CD8-positive, alpha-beta memory T cell (primary cell): ENCODE measurements at regions not wholly inside any gene's neighbourhood (a gene's known extent, or its start where the extent isn't known, plus 50 kb on each side); places are given as distances from the start of the nearest gene placed in this dataset.
"Not testable (repeated sequence)": the region's sequence is repeated elsewhere in the genome, so short reads cannot be mapped to it uniquely, and the experiment has no call there.

Experiments used
- CTCF ChIA-PET: fragments of 350-600 bp; sonication (Branson Sonifier 250); formaldehyde crosslinking; loops from one replicate; lab custom pipeline; 2021; ENCODE audit warnings: antibody characterized with exemption; lab: Charles Lee
- POLR2A ChIA-PET: fragments of 350-600 bp; sonication (Branson Sonifier 250); formaldehyde crosslinking; loops from one replicate; lab custom pipeline; 2021; ENCODE audit warnings: antibody characterized with exemption; lab: Charles Lee
- DNase-seq, 5 donors: peaks; one replicate each; pipeline versions ENCODE4 v3.0.0 to v3.0.0-alpha.2; 2020 to 2022; ENCODE audit warnings: mixed read lengths in 1 of 5
- H3K27ac ChIP-seq: one replicate; pipeline ENCODE4 v1.7.0; 2013; ENCODE audit warnings: low read depth, mild to moderate bottlenecking, low read length, moderate library complexity
- H3K27me3 ChIP-seq: 2 replicates; pipeline ENCODE4 v1.7.0; 2013; ENCODE audit warnings: low read length, mild to moderate bottlenecking; ENCODE audit not compliant: insufficient read depth, poor library complexity, severe bottlenecking
- H3K36me3 ChIP-seq: 2 replicates; pipeline ENCODE4 v1.7.0; 2013; ENCODE audit warnings: mild to moderate bottlenecking, low read length, moderate library complexity; ENCODE audit not compliant: insufficient read depth
- H3K4me1 ChIP-seq: 2 replicates; pipeline ENCODE4 v1.7.0; 2013; ENCODE audit warnings: mild to moderate bottlenecking, low read length, moderate library complexity; ENCODE audit not compliant: insufficient read depth
- H3K4me3 ChIP-seq: 2 replicates; pipeline ENCODE4 v1.7.0; 2013; ENCODE audit warnings: mild to moderate bottlenecking, low read length
- H3K9me3 ChIP-seq: 2 replicates; pipeline ENCODE4 v1.7.0; 2013; ENCODE audit warnings: mild to moderate bottlenecking, low read length
- H3K27ac Mint-ChIP-seq, 8 donors: one replicate each; pipeline ENCODE4 v1.8.0; 2020 to 2021; ENCODE audit warnings: mixed read lengths in 8 of 8, mild to moderate bottlenecking in 6 of 8, inconsistent platforms in 3 of 8, moderate library complexity in 3 of 8
- H3K27me3 Mint-ChIP-seq, 2 donors: one replicate each; pipeline ENCODE4 v1.8.0; 2020 to 2021; ENCODE audit warnings: mixed read lengths in 2 of 2, mild to moderate bottlenecking in 1 of 2, moderate library complexity in 1 of 2
- H3K36me3 Mint-ChIP-seq, 3 donors: one replicate each; pipeline ENCODE4 v1.8.0; 2020 to 2021; ENCODE audit warnings: mixed read lengths in 3 of 3, inconsistent platforms in 1 of 3, mild to moderate bottlenecking in 1 of 3
- H3K4me1 Mint-ChIP-seq, 3 donors: one replicate each; pipeline ENCODE4 v1.8.0; 2020 to 2021; ENCODE audit warnings: mixed read lengths in 3 of 3, inconsistent platforms in 1 of 3, mild to moderate bottlenecking in 1 of 3
- H3K4me3 Mint-ChIP-seq, 7 donors: one replicate each; pipeline ENCODE4 v1.8.0; 2020 to 2021; ENCODE audit warnings: mixed read lengths in 7 of 7, mild to moderate bottlenecking in 6 of 7, moderate library complexity in 4 of 7, inconsistent platforms in 2 of 7
- H3K9me3 Mint-ChIP-seq, 5 donors: one replicate each; pipeline ENCODE4 v1.8.0; 2020 to 2022; ENCODE audit warnings: mixed read lengths in 5 of 5, mild to moderate bottlenecking in 3 of 5, moderate library complexity in 2 of 5, inconsistent platforms in 1 of 5

GRCh38 chr13:21884965-21885567 lies 214.2 kb downstream of the FGF9 start:
- Mint-ChIP-seq H3K27me3 (peaks cover 1 to 28% of the 10 kb centered on the region in 2 donors), H3K9me3 (no peaks in the 10 kb centered on the region), H3K36me3 (peaks cover 0 to 4% (median 0%) of the 10 kb centered on the region in 3 donors), H3K27ac (no peak overlapping the region), H3K4me1 (peaks cover 0 to 9% (median 0%) of the 10 kb centered on the region in 3 donors), H3K4me3 (peak overlapping the region in 1 of 7 donors; percentile 51)
- ChIA-PET CTCF (interaction anchor here (1.5 to 1.9 kb wide), 2 partner anchors 10 to 302 kb away, joined by 3 to 4 read pairs; no protein-coding TSS in a partner anchor), POLR2A (no interaction called here)
- H3K27ac ChIP-seq: no peak overlapping the region
- no peaks in the 10 kb centered on the region for H3K36me3 ChIP-seq
- no peaks in the 10 kb centered on the region for H3K9me3 ChIP-seq
- no peak for DNase-seq
- H3K27me3 ChIP-seq: no peaks in the 10 kb centered on the region
- H3K4me1 ChIP-seq: no peaks in the 10 kb centered on the region
- H3K4me3 ChIP-seq: no peak overlapping the region

- Mint-ChIP-seq H3K9me3 (no peaks in the 10 kb centered on the region), H3K27me3 (peaks cover 1 to 22% of the 10 kb centered on the region in 2 donors), H3K4me3 (no peak overlapping the region), H3K4me1 (peaks cover 0 to 9% (median 0%) of the 10 kb centered on the region in 3 donors), H3K36me3 (peaks cover 0 to 4% (median 0%) of the 10 kb centered on the region in 3 donors), H3K27ac (peak overlapping the region in 1 of 8 donors; percentile 63)
- H3K9me3 ChIP-seq: no peaks in the 10 kb centered on the region
- H3K4me1 ChIP-seq: no peaks in the 10 kb centered on the region
- H3K27me3 ChIP-seq: no peaks in the 10 kb centered on the region
- DNase-seq: no peak
- CTCF ChIA-PET: interaction anchor here (1.5 kb wide), 1 partner anchor 301 kb away, joined by 3 read pairs; no protein-coding TSS in a partner anchor
- H3K4me3 ChIP-seq: no peak overlapping the region
- H3K27ac ChIP-seq: no peak overlapping the region
- no peaks in the 10 kb centered on the region for H3K36me3 ChIP-seq
- POLR2A ChIA-PET: no interaction called here
Observed at GRCh38 chr13:21885714-21886224, 214.9 kb downstream of the FGF9 start.

- ChIA-PET CTCF (no interaction called here), POLR2A (no interaction called here)
- H3K4me3 Mint-ChIP-seq: no peak overlapping the region
Observed at GRCh38 chr13:21889651-21890050, 218.8 kb downstream of the FGF9 start.

GRCh38 chr13:21890220-21890619 lies 219.3 kb downstream of the FGF9 start:
- peaks cover 4 to 15% of the 10 kb centered on the region in 2 donors for H3K27me3 Mint-ChIP-seq
- H3K4me3 Mint-ChIP-seq, DNase-seq, CTCF ChIA-PET, H3K27me3 ChIP-seq, H3K4me1 Mint-ChIP-seq, H3K36me3 ChIP-seq, H3K9me3 ChIP-seq, H3K36me3 Mint-ChIP-seq, H3K4me1 ChIP-seq, H3K4me3 ChIP-seq, H3K27ac ChIP-seq, POLR2A ChIA-PET, H3K27ac Mint-ChIP-seq, H3K9me3 Mint-ChIP-seq: not testable (repeated sequence)

More at GRCh38 chr13:21889651-21890050, 218.8 kb downstream of the FGF9 start:
- H3K4me3 ChIP-seq: no peak overlapping the region
- no peaks in the 10 kb centered on the region for H3K36me3 ChIP-seq
- Mint-ChIP-seq H3K4me1 (peaks cover 0 to 9% (median 0%) of the 10 kb centered on the region in 3 donors), H3K27me3 (peaks cover 4 to 13% of the 10 kb centered on the region in 2 donors), H3K36me3 (no peaks in the 10 kb centered on the region), H3K9me3 (no peaks in the 10 kb centered on the region), H3K27ac (no peak overlapping the region)
- H3K9me3 ChIP-seq: no peaks in the 10 kb centered on the region
- H3K27ac ChIP-seq: no peak overlapping the region
- no peaks in the 10 kb centered on the region for H3K27me3 ChIP-seq
- no peaks in the 10 kb centered on the region for H3K4me1 ChIP-seq
- no peak for DNase-seq

GRCh38 chr13:21894091-21894490 lies 223.2 kb downstream of the FGF9 start:
- no peak overlapping the region for H3K27ac ChIP-seq
- Mint-ChIP-seq H3K4me1 (peaks cover 0 to 3% (median 0%) of the 10 kb centered on the region in 3 donors), H3K9me3 (no peaks in the 10 kb centered on the region), H3K27me3 (peaks cover 3 to 5% of the 10 kb centered on the region in 2 donors), H3K4me3 (no peak overlapping the region), H3K36me3 (no peaks in the 10 kb centered on the region), H3K27ac (peak overlapping the region in 1 of 8 donors; percentile 61)
- H3K27me3 ChIP-seq: no peaks in the 10 kb centered on the region
- no peaks in the 10 kb centered on the region for H3K4me1 ChIP-seq
- DNase-seq: no peak
- no peak overlapping the region for H3K4me3 ChIP-seq
- H3K9me3 ChIP-seq: no peaks in the 10 kb centered on the region
- POLR2A ChIA-PET: interaction anchor here (0.5 kb wide), 1 partner anchor 490 kb away, joined by 3 read pairs; no protein-coding TSS in a partner anchor
- CTCF ChIA-PET: interaction anchor here (1.2 kb wide), 1 partner anchor 10 kb away, joined by 4 read pairs; no protein-coding TSS in a partner anchor
- H3K36me3 ChIP-seq: no peaks in the 10 kb centered on the region

GRCh38 chr13:21894703-21895699 lies 224.1 kb downstream of the FGF9 start:
- Mint-ChIP-seq H3K9me3 (no peaks in the 10 kb centered on the region), H3K27ac (peak overlapping the region in 2 of 8 donors; percentile 0 to 13), H3K27me3 (peaks cover 3 to 7% of the 10 kb centered on the region in 2 donors), H3K4me3 (no peak overlapping the region), H3K36me3 (no peaks in the 10 kb centered on the region), H3K4me1 (peaks cover 0 to 3% (median 0%) of the 10 kb centered on the region in 3 donors)
- CTCF ChIA-PET: interaction anchor here (1.2 kb wide), 1 partner anchor 11 kb away, joined by 4 read pairs; no protein-coding TSS in a partner anchor
- H3K9me3 ChIP-seq: no peaks in the 10 kb centered on the region
- H3K27ac ChIP-seq: no peak overlapping the region
- no peaks in the 10 kb centered on the region for H3K27me3 ChIP-seq
- no peaks in the 10 kb centered on the region for H3K36me3 ChIP-seq
- H3K4me1 ChIP-seq: no peaks in the 10 kb centered on the region
- POLR2A ChIA-PET: no interaction called here
- H3K4me3 ChIP-seq: no peak overlapping the region
- no peak for DNase-seq

- H3K27ac Mint-ChIP-seq: no peak overlapping the region
- H3K4me1 ChIP-seq: no peaks in the 10 kb centered on the region
- no peak for DNase-seq
- no peak overlapping the region for H3K4me3 Mint-ChIP-seq
- no peaks in the 10 kb centered on the region for H3K36me3 ChIP-seq
- CTCF ChIA-PET: no interaction called here
- no peaks in the 10 kb centered on the region for H3K36me3 Mint-ChIP-seq
- no peaks in the 10 kb centered on the region for H3K9me3 ChIP-seq
- peaks cover 3 to 7% of the 10 kb centered on the region in 2 donors for H3K27me3 Mint-ChIP-seq
- H3K4me1 Mint-ChIP-seq: peaks cover 0 to 3% (median 0%) of the 10 kb centered on the region in 3 donors
- POLR2A ChIA-PET: no interaction called here
- no peaks in the 10 kb centered on the region for H3K9me3 Mint-ChIP-seq
- no peak overlapping the region for H3K4me3 ChIP-seq
- H3K27me3 ChIP-seq: no peaks in the 10 kb centered on the region
- H3K27ac ChIP-seq: no peak overlapping the region
Observed at GRCh38 chr13:21895779-21896178, 224.9 kb downstream of the FGF9 start.
